Neural cell (in vitro differentiated cells): ENCODE measurements at regions not wholly inside any gene's neighbourhood (a gene's known extent, or its start where the extent isn't known, plus 50 kb on each side); places are given as distances from the start of the nearest gene placed in this dataset.

Source experiments
- CTCF ChIP-seq: fragments of 450-650 bp; IDR thresholded peaks from 2 replicates; pipeline ENCODE4 v1.5.1; 2014; ENCODE audit warnings: antibody characterized with exemption, mild to moderate bottlenecking, moderate library complexity; ENCODE audit not compliant: poor library complexity, severe bottlenecking
- EP300 ChIP-seq: fragments of 450-650 bp; conservative IDR thresholded peaks from 2 replicates; pipeline ENCODE4 v1.6.1; 2014; ENCODE audit warnings: antibody characterized with exemption, mild to moderate bottlenecking, moderate library complexity; ENCODE audit not compliant: poor library complexity, severe bottlenecking
- EZH2 ChIP-seq: fragments of 200-600, 300-800 bp; shearing (Covaris generic), sonication (generic); IDR thresholded peaks from 2 replicates; pipeline ENCODE4 v1.6.1; 2014; ENCODE audit warnings: antibody characterized with exemption, low read length, borderline replicate concordance, mild to moderate bottlenecking; ENCODE audit not compliant: insufficient read depth, poor library complexity, severe bottlenecking
- MXI1 ChIP-seq: fragments of 450-650 bp; conservative IDR thresholded peaks from 2 replicates; pipeline ENCODE4 v1.6.1; 2014; ENCODE audit warnings: antibody characterized with exemption, mild to moderate bottlenecking; ENCODE audit not compliant: poor library complexity, severe bottlenecking
- POLR2AphosphoS5 ChIP-seq: IDR thresholded peaks from 2 replicates; pipeline ENCODE4 v1.6.1; 2012
- RAD21 ChIP-seq: fragments of 450-650 bp; conservative IDR thresholded peaks from 2 replicates; pipeline ENCODE4 v1.6.1; 2014; ENCODE audit warnings: antibody characterized with exemption, mild to moderate bottlenecking, moderate library complexity
- REST ChIP-seq: IDR thresholded peaks from 2 replicates; pipeline ENCODE4 v1.6.1; 2012; ENCODE audit warnings: borderline replicate concordance
- SMC3 ChIP-seq: fragments of 450-650 bp; conservative IDR thresholded peaks from 2 replicates; pipeline ENCODE4 v1.6.1; 2014; ENCODE audit warnings: antibody characterized with exemption, mild to moderate bottlenecking, moderate library complexity; ENCODE audit not compliant: poor library complexity
- TAF1 ChIP-seq: IDR thresholded peaks from 2 replicates; pipeline ENCODE4 v1.6.1; 2012; ENCODE audit warnings: low read depth

GRCh38 chrX:34379891-34380290, 247.8 kb upstream of the FAM47A start:
- TF ChIP-seq CTCF (no peak), MXI1 (no peak), TAF1 (no peak), EP300 (no peak), REST (no peak), EZH2 (no peak), POLR2AphosphoS5 (no peak), SMC3 (no peak), RAD21 (no peak)
